HG03066 (cell line): ENCODE measurements at regions not wholly inside any gene's neighbourhood (a gene's known extent, or its start where the extent isn't known, plus 50 kb on each side); places are given as distances from the start of the nearest gene placed in this dataset.
A peak's percentile ranks its signal among the peaks of the same experiment; 100 is the strongest.
"Not testable (repeated sequence)": the region's sequence is repeated elsewhere in the genome, so short reads cannot be mapped to it uniquely, and the experiment has no call there.

ENCODE experiments used
- ATAC-seq: cut with Tn5 transposase; IDR thresholded peaks from one replicate; pipeline ENCODE4 v1.9.1; 2021; ENCODE audit warnings: low read depth; ENCODE audit not compliant: unreplicated experiment

- ATAC-seq, result not testable (repeated sequence)
Observed at GRCh38 chr1:147103416-147104155, 68.7 kb downstream of the PRKAB2 start.

- no peak for ATAC-seq
Observed at GRCh38 chr1:147099192-147099591, 73.1 kb downstream of the PRKAB2 start.

GRCh38 chr1:147098338-147098973 is 73.8 kb downstream of the PRKAB2 start:
- ATAC-seq, result not testable (repeated sequence)

GRCh38 chr1:147095691-147096090 is 76.6 kb downstream of the PRKAB2 start:
- no peak for ATAC-seq

GRCh38 chr1:147091801-147092200 is 80.5 kb downstream of the PRKAB2 start:
- ATAC-seq, result no peak

GRCh38 chr1:147089457-147089856 is 82.8 kb downstream of the PRKAB2 start:
- ATAC-seq, result no peak

GRCh38 chr1:147086129-147086528 is 86.1 kb downstream of the PRKAB2 start:
- no peak for ATAC-seq

- ATAC-seq, result peak; percentile 64
Observed at GRCh38 chr1:147084273-147085096, 87.8 kb downstream of the PRKAB2 start.

GRCh38 chr1:147083919-147084272 is 88.4 kb downstream of the PRKAB2 start:
- ATAC-seq, result no peak

GRCh38 chr1:147080671-147081394 is 91.4 kb downstream of the PRKAB2 start:
- no peak for ATAC-seq

- no peak for ATAC-seq
Observed at GRCh38 chr1:147080006-147080661, 92.1 kb downstream of the PRKAB2 start.

GRCh38 chr1:147079400-147080005 is 92.8 kb downstream of the PRKAB2 start:
- no peak for ATAC-seq

GRCh38 chr1:147078606-147079399 is 93.5 kb downstream of the PRKAB2 start:
- no peak for ATAC-seq

GRCh38 chr1:147077936-147078605 is 94.2 kb downstream of the PRKAB2 start:
- ATAC-seq, result no peak

- ATAC-seq, result no peak
Observed at GRCh38 chr1:147077523-147077922, 94.7 kb downstream of the PRKAB2 start.

- ATAC-seq, result no peak
Observed at GRCh38 chr1:147077081-147077480, 95.2 kb downstream of the PRKAB2 start.

GRCh38 chr1:147076442-147076841 is 95.8 kb downstream of the PRKAB2 start:
- ATAC-seq, result no peak
